Colonic mucosa (tissue), 4 donors: ENCODE measurements at regions not wholly inside any gene's neighbourhood (a gene's known extent, or its start where the extent isn't known, plus 50 kb on each side); places are given as distances from the start of the nearest gene placed in this dataset.

Experiments used
- DNase-seq: peaks from one replicate; pipeline ENCODE4 v3.0.0-alpha.2; 2020
- H3K27ac ChIP-seq: fragments of 200-600 bp; one replicate; pipeline ENCODE4 v1.8.0; 2021
- H3K27me3 ChIP-seq: fragments of 200-600 bp; one replicate; pipeline ENCODE4 v1.8.0; 2021
- H3K36me3 ChIP-seq: fragments of 200-600 bp; one replicate; pipeline ENCODE4 v1.8.0; 2021
- H3K4me1 ChIP-seq: fragments of 200-600 bp; one replicate; pipeline ENCODE4 v1.8.0; 2021; ENCODE audit warnings: mild to moderate bottlenecking
- H3K4me3 ChIP-seq: fragments of 200-600 bp; one replicate; pipeline ENCODE4 v1.8.0; 2021
- H3K9ac ChIP-seq, 2 donors: one replicate each; pipeline ENCODE4 v1.7.0; 2013; ENCODE audit warnings: control low read depth in 2 of 2, low read depth in 2 of 2, low read length in 2 of 2
- H3K9me3 ChIP-seq: fragments of 200-600 bp; one replicate; pipeline ENCODE4 v1.8.0; 2021
- CTCF ChIP-seq: fragments of 200-600 bp; IDR thresholded peaks from one replicate; pipeline ENCODE4 v1.8.0; 2022; ENCODE audit warnings: antibody characterized with exemption, mild to moderate bottlenecking
- intact Hi-C: fragments of 100-400 bp; cut with DNase I; formaldehyde crosslinking; loops from one replicate; pipeline ENCODE4 v1.14.1; 2022
- donor health status: healthy.
- donor health status: DM: no; HTN: no; CAD: no.
- donor health status: DM: no; HTN: no; CAD: no.

- no peak for TF ChIP-seq CTCF
- no peak for DNase-seq
- Histone ChIP-seq H3K4me1 (no peaks in the 10 kb centered on the region), H3K4me3 (no peak overlapping the region), H3K27ac (no peak overlapping the region), H3K9me3 (no peaks in the 10 kb centered on the region), H3K27me3 (no peaks in the 10 kb centered on the region), H3K36me3 (no peaks in the 10 kb centered on the region), H3K9ac (no peak overlapping the region)
- intact Hi-C loops: no loop called here
Observed at GRCh38 chr12:24476310-24476709, 472.6 kb downstream of the BCAT1 start.

GRCh38 chr12:24475337-24475736, 473.6 kb downstream of the BCAT1 start:
- H3K9ac ChIP-seq: no peak overlapping the region
- H3K4me3 ChIP-seq: no peak overlapping the region
- H3K27ac ChIP-seq: no peak overlapping the region
- no peak for DNase-seq
- H3K9me3 ChIP-seq: no peaks in the 10 kb centered on the region
- no peaks in the 10 kb centered on the region for H3K4me1 ChIP-seq
- intact Hi-C loops: no loop called here
- no peak for TF ChIP-seq CTCF
- H3K36me3 ChIP-seq: no peaks in the 10 kb centered on the region
- no peaks in the 10 kb centered on the region for H3K27me3 ChIP-seq

- Histone ChIP-seq H3K27me3 (no peaks in the 10 kb centered on the region), H3K27ac (no peak overlapping the region), H3K4me3 (no peak overlapping the region), H3K9ac (no peak overlapping the region), H3K36me3 (no peaks in the 10 kb centered on the region), H3K4me1 (no peaks in the 10 kb centered on the region), H3K9me3 (no peaks in the 10 kb centered on the region)
- intact Hi-C loops: no loop called here
- no peak for DNase-seq
- TF ChIP-seq CTCF: no peak
Observed at GRCh38 chr12:24473097-24473496, 475.8 kb downstream of the BCAT1 start.

GRCh38 chr12:24470050-24470449, 478.9 kb downstream of the BCAT1 start:
- TF ChIP-seq CTCF: no peak

GRCh38 chr12:24469089-24469488, 479.8 kb downstream of the BCAT1 start:
- TF ChIP-seq CTCF: no peak

More at GRCh38 chr12:24470050-24470449, 478.9 kb downstream of the BCAT1 start:
- H3K9me3 ChIP-seq: no peaks in the 10 kb centered on the region
- H3K27ac ChIP-seq: no peak overlapping the region
- H3K4me1 ChIP-seq: no peaks in the 10 kb centered on the region
- H3K4me3 ChIP-seq: no peak overlapping the region
- intact Hi-C loops: no loop called here
- H3K27me3 ChIP-seq: no peaks in the 10 kb centered on the region
- no peak for DNase-seq
- no peak overlapping the region for H3K9ac ChIP-seq
- no peaks in the 10 kb centered on the region for H3K36me3 ChIP-seq

GRCh38 chr12:24467226-24467625, 481.7 kb downstream of the BCAT1 start:
- no peaks in the 10 kb centered on the region for H3K27me3 ChIP-seq
- no peaks in the 10 kb centered on the region for H3K4me1 ChIP-seq
- no peak for TF ChIP-seq CTCF
- no peak overlapping the region for H3K9ac ChIP-seq
- intact Hi-C loops: no loop called here
- DNase-seq: no peak
- no peaks in the 10 kb centered on the region for H3K9me3 ChIP-seq
- H3K36me3 ChIP-seq: no peaks in the 10 kb centered on the region
- H3K4me3 ChIP-seq: no peak overlapping the region
- no peak overlapping the region for H3K27ac ChIP-seq

More at GRCh38 chr12:24469089-24469488, 479.8 kb downstream of the BCAT1 start:
- Histone ChIP-seq H3K4me1 (no peaks in the 10 kb centered on the region), H3K4me3 (no peak overlapping the region), H3K9ac (no peak overlapping the region), H3K36me3 (no peaks in the 10 kb centered on the region), H3K9me3 (no peaks in the 10 kb centered on the region), H3K27me3 (no peaks in the 10 kb centered on the region), H3K27ac (no peak overlapping the region)
- intact Hi-C loops: no loop called here
- DNase-seq: no peak
